ENCODE measurements at regions not wholly inside any gene's neighbourhood (a gene's known extent, or its start where the extent isn't known, plus 50 kb on each side); places are given as distances from the start of the nearest gene placed in this dataset.

DNA sequence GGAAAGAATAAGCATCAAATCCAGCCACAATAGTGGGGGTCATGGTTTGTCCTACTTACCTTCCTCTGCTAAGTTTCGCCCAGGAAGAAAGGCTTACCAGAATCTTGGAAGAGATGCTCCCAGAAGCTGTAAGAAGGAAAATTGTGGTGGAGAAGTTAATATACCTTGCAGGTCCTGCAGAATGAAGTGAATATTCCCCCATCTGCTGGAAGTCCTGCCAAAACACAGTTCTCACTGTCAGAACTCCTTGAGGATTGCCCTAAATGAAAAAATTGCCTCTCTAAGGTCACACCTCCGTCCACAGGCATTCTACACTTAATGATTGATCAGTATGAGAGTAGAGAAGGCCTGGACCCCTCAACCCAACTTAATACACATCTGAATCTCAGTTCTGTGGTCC lies 78.4 kb upstream of the RGS21 start:
- DNase-seq: no peak
- Histone ChIP-seq H3K27me3 (no peaks in the 10 kb centered on the region), H3K4me3 (no peak overlapping the region), H3K9me3 (peaks cover 4% of the 10 kb centered on the region; the same call in 1 of the 2 replicates), H3K36me3 (no peaks in the 10 kb centered on the region)

- Histone ChIP-seq H3K27me3 (no peaks in the 10 kb centered on the region), H3K36me3 (no peaks in the 10 kb centered on the region), H3K9me3 (peaks cover 6% of the 10 kb centered on the region), H3K4me3 (no peak overlapping the region)
- DNase-seq: no peak
These were observed 73.1 kb upstream of the RGS21 start for GRCh38 chr1:192243721-192244120.

DNA sequence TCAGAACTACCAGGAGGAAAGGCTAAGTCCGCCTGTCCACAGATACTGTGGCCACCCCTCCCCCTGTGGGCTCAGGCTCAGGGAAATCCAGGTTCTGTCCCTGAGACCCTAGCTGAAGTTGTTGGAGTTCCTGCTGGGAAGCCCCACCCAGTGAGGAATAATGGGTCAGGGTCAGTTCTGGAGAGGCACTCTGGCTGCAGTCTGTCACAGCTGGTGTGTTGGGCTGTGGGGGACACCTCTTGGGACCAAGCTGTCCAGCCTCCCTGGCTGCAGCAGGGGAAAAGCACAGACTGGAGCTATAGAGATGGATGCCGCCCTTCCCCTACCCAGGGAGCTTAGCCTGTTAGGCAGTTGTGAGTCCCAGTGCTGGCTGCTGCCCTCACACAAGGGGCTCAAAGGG lies 65.1 kb upstream of the RGS21 start:
- H3K36me3 ChIP-seq: no peaks in the 10 kb centered on the region
- DNase-seq: no peak
- H3K4me3 ChIP-seq: no peak overlapping the region
- H3K27me3 ChIP-seq: no peaks in the 10 kb centered on the region
- no peaks in the 10 kb centered on the region for H3K9me3 ChIP-seq

- H3K27me3 ChIP-seq: no peaks in the 10 kb centered on the region
- H3K36me3 ChIP-seq: no peaks in the 10 kb centered on the region
- no peak for DNase-seq
- no peak overlapping the region for H3K4me3 ChIP-seq
- H3K9me3 ChIP-seq: no peaks in the 10 kb centered on the region
These were observed 64.0 kb upstream of the RGS21 start for GRCh38 chr1:192252776-192253175.

DNA sequence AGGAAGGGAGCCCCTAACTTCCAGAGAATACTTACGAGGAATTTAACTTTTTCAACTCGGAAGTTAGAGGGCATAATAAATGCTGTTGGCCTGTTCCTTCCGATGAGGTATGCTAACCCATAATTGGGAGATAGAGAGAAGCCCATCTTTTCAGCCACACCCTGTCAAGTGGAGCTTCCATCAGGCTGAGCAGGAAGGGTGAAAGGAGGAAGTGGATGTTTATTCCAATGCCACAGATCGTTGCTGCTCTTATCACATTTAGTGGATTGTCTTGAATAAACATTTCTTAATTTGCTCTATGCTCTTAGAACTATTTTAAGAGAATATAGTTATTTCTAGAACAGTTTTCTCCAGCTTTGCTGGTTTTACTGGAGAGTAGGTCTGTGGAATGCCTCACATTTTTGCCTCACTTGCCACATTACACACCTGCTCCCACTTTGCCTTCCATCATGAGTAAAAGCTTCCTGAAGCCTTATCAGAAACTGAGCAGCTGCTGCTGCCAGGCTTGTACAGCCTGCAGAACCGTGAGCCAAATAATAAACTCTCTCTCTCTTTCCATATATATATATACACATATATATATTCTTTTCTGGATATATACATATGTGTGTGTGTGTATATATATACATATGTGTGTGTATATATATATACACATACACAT lies 60.0 kb upstream of the RGS21 start:
- Histone ChIP-seq H3K36me3 (no peaks in the 10 kb centered on the region), H3K4me3 (no peak overlapping the region), H3K9me3 (no peaks in the 10 kb centered on the region), H3K27me3 (no peaks in the 10 kb centered on the region)
- no peak for DNase-seq

- Histone ChIP-seq H3K9me3 (no peaks in the 10 kb centered on the region), H3K36me3 (no peaks in the 10 kb centered on the region), H3K27me3 (no peaks in the 10 kb centered on the region), H3K4me3 (no peak overlapping the region)
- peak; percentile 10 for DNase-seq
These were observed 56.7 kb upstream of the RGS21 start for GRCh38 chr1:192260076-192260475.

DNA sequence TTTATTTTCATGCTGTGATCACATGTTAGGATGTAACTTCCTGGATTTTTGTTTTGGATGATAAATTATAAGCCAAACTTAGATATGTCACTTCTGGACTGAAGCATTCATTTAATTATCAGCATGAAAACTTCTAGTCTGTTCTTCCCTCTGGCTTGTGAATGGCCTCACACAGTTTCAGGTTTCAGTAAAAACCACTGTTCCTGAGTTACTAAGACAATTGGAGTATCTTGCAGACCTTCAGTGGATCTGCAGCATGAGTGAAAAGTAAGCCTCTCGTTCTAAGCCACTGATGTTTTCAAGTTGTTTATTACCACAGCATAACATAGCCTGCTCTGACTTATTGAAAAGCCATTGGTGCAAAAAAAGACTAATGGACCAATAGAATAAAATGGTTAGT lies 55.3 kb upstream of the RGS21 start:
- H3K4me3 ChIP-seq: no peak overlapping the region
- no peaks in the 10 kb centered on the region for H3K36me3 ChIP-seq
- H3K9me3 ChIP-seq: no peaks in the 10 kb centered on the region
- DNase-seq: no peak
- no peaks in the 10 kb centered on the region for H3K27me3 ChIP-seq

- Histone ChIP-seq H3K4me3 (no peak overlapping the region), H3K9me3 (no peaks in the 10 kb centered on the region), H3K27me3 (no peaks in the 10 kb centered on the region), H3K36me3 (no peaks in the 10 kb centered on the region)
- DNase-seq: peak; percentile 44
These were observed 53.4 kb upstream of the RGS21 start for GRCh38 chr1:192263436-192263835.

DNA sequence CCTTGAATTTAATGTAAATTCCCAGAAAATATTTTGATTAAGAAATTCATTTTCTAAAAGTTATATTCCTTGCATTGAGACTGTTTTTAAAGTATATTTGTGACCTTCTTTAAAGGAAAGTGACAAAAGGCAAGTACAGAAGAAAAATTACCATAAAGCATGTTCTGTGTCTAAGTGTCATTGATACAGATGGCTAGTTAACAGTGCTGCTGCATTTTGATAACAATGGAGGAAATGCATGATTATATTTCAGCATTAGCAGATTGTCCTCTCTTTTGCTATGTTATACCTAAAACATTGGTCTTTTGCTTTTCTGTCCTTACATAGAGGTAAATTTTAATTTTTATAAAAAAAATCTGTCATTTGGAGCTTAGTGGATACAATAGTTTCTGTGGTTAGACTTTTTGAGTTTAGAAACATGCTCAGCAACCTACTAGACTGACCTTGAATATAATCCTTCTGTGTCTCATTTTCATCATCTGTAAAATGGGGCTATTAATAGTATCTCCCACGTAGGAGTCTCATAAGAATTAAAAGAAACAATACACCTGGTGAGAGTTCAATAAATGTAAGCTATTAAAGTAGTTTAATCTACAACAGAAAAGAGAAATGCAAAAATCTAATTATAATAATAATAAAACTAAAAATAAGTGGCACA lies 51.1 kb upstream of the RGS21 start:
- H3K36me3 ChIP-seq: no peaks in the 10 kb centered on the region
- no peaks in the 10 kb centered on the region for H3K27me3 ChIP-seq
- H3K9me3 ChIP-seq: no peaks in the 10 kb centered on the region

DNA sequence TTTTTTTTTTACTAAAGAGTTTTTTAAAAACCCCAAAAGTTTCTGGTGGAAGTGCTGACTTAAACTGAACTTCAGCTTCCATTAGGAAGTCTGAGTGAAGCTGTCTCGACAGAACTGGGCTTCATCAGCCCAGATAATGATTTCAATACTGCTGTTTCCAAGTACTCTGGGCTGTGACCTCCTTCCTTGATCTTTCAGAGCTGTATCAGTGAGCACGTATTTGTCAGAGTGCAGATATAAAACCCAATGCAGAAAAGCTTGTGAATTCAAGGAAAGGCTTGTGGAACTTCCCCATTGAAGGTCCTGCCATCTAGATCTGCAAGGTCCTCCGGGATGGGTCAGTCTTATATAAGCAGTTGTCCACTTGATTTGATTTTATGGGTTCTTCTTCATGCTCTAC lies 50.1 kb upstream of the RGS21 start:
- Histone ChIP-seq H3K4me3 (no peak overlapping the region), H3K36me3 (no peaks in the 10 kb centered on the region), H3K27me3 (no peaks in the 10 kb centered on the region), H3K9me3 (no peaks in the 10 kb centered on the region)
- no peak for DNase-seq

More for the DNA sequence above, 51.1 kb upstream of the RGS21 start:
- no peak for DNase-seq
- H3K4me3 ChIP-seq: no peak overlapping the region
